ENCODE measurements at regions not wholly inside any gene's neighbourhood (a gene's known extent, or its start where the extent isn't known, plus 50 kb on each side); places are given as distances from the start of the nearest gene placed in this dataset.

DNA sequence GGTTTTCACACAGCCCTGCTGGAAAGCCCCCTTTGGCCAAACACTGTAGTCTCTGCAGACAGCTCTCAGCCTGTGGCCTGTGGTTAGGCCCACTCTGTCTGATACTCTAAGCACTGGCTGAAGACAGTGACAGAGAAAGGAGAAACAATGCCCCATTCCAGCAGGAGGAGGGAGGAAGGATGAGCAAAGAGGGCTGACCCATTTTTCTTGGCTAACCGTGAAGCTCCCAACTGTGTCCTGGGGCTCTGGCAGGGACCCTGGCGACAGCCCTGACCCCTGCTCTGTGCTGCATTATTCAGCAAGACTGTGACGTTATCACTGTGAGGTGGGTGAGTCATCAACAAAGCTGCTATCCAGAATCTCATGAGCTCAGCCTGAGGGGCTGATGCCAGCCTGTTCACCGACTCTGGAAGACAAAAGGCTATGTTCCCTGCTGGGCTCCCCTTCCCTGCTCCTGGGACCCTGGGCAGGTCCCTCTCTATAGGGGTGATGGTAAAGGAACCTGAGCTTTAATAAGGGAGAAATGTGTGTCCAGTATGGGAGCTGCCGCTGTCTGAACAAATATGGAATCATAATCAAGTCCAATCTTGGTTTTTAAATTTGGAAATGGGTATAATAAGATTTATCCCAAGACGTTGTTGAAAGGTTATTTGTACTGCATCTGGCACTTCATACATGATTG, 107.0 kb downstream of the RHOU start (continued):
- TF ChIP-seq, protein P1, sequence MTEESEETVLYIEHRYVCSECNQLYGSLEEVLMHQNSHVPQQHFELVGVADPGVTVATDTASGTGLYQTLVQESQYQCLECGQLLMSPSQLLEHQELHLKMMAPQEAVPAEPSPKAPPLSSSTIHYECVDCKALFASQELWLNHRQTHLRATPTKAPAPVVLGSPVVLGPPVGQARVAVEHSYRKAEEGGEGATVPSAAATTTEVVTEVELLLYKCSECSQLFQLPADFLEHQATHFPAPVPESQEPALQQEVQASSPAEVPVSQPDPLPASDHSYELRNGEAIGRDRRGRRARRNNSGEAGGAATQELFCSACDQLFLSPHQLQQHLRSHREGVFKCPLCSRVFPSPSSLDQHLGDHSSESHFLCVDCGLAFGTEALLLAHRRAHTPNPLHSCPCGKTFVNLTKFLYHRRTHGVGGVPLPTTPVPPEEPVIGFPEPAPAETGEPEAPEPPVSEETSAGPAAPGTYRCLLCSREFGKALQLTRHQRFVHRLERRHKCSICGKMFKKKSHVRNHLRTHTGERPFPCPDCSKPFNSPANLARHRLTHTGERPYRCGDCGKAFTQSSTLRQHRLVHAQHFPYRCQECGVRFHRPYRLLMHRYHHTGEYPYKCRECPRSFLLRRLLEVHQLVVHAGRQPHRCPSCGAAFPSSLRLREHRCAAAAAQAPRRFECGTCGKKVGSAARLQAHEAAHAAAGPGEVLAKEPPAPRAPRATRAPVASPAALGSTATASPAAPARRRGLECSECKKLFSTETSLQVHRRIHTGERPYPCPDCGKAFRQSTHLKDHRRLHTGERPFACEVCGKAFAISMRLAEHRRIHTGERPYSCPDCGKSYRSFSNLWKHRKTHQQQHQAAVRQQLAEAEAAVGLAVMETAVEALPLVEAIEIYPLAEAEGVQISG (CRISPR knock-in tag; IDR thresholded peaks at IDR 0.05), result no peak
- TF ChIP-seq NR2F1 (CRISPR knock-in tag; IDR thresholded peaks at IDR 0.05), result 0 out of 4 replicates have a peak, but pooled peaks of 1 of the 2 experiments have one; percentile 20
- TF ChIP-seq RORA (CRISPR knock-in tag; IDR thresholded peaks at IDR 0.05), result no peak
- TF ChIP-seq, protein P2, sequence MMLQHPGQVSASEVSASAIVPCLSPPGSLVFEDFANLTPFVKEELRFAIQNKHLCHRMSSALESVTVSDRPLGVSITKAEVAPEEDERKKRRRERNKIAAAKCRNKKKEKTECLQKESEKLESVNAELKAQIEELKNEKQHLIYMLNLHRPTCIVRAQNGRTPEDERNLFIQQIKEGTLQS (CRISPR knock-in tag; IDR thresholded peaks at IDR 0.05), result peak; percentile 85
- peak; percentile 79 for TF ChIP-seq ZBTB21 (CRISPR knock-in tag; IDR thresholded peaks at IDR 0.05)
- no peak for TF ChIP-seq ZFX (CRISPR knock-in tag; IDR thresholded peaks at IDR 0.05; ENCODE audit: low read depth)
- TF ChIP-seq, protein P3, sequence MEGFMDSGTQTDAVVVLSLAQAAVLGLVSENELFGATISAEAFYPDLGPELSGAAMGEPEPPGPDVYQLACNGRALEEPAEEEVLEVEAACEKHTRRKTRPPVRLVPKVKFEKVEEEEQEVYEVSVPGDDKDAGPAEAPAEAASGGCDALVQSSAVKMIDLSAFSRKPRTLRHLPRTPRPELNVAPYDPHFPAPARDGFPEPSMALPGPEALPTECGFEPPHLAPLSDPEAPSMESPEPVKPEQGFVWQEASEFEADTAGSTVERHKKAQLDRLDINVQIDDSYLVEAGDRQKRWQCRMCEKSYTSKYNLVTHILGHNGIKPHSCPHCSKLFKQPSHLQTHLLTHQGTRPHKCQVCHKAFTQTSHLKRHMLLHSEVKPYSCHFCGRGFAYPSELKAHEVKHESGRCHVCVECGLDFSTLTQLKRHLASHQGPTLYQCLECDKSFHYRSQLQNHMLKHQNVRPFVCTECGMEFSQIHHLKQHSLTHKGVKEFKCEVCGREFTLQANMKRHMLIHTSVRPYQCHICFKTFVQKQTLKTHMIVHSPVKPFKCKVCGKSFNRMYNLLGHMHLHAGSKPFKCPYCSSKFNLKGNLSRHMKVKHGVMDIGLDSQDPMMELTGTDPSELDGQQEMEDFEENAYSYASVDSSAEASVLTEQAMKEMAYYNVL (CRISPR knock-in tag; IDR thresholded peaks at IDR 0.05; ENCODE audit: borderline replicate concordance), result no peak
- no peak for TF ChIP-seq ZNF343 (CRISPR knock-in tag; IDR thresholded peaks at IDR 0.05)
- TF ChIP-seq FOXO4 (CRISPR knock-in tag; conservative IDR thresholded peaks at IDR 0.05), result no peak
- no peak for TF ChIP-seq IRF1 (CRISPR knock-in tag; IDR thresholded peaks at IDR 0.05; ENCODE audit: low read depth)
- TF ChIP-seq POLR2A (IDR thresholded peaks at IDR 0.05; ENCODE audit: insufficient read depth in 1 of 2, low read depth in 2 of 2, low read length in 2 of 2), result no peak
- TF ChIP-seq HMGXB3 (CRISPR knock-in tag; IDR thresholded peaks at IDR 0.05; ENCODE audit: borderline replicate concordance), result no peak
- no peak for TF ChIP-seq ZNF616 (CRISPR knock-in tag; IDR thresholded peaks at IDR 0.05; ENCODE audit: low read depth)
- no peak for TF ChIP-seq THRA (CRISPR knock-in tag; IDR thresholded peaks at IDR 0.05; ENCODE audit: borderline replicate concordance)
- TF ChIP-seq ASH2L (IDR thresholded peaks at IDR 0.05; ENCODE audit: insufficient read length, low read depth, low read length), result no peak

All from HepG2 (cell line).